ENCODE measurements at regions not wholly inside any gene's neighbourhood (a gene's known extent, or its start where the extent isn't known, plus 50 kb on each side); places are given as distances from the start of the nearest gene placed in this dataset.
"Not testable (repeated sequence)": the region's sequence is repeated elsewhere in the genome, so short reads cannot be mapped to it uniquely, and the experiment has no call there.

DNA sequence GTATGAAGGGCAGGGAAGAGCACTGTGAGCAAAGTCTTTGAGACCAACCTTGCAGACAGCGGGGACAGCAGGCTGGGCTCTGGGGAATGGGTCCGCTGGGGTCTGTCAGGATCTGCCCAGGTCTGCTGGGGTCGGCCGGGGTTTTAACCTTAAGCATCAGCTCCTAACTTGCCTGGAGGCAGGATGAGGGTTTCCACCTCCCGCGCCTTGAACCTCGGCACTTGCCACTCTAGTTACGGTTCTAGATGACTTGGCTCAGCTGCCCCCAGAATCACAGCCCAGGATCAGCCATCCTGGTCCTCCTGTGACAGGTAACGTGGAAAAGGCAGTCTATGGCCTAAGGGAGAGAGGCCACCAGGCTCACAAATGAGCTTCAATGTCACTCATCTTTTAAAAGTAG lies 50.4 kb upstream of the CACUL1 start:
- DNase-seq, result no peak

DNA sequence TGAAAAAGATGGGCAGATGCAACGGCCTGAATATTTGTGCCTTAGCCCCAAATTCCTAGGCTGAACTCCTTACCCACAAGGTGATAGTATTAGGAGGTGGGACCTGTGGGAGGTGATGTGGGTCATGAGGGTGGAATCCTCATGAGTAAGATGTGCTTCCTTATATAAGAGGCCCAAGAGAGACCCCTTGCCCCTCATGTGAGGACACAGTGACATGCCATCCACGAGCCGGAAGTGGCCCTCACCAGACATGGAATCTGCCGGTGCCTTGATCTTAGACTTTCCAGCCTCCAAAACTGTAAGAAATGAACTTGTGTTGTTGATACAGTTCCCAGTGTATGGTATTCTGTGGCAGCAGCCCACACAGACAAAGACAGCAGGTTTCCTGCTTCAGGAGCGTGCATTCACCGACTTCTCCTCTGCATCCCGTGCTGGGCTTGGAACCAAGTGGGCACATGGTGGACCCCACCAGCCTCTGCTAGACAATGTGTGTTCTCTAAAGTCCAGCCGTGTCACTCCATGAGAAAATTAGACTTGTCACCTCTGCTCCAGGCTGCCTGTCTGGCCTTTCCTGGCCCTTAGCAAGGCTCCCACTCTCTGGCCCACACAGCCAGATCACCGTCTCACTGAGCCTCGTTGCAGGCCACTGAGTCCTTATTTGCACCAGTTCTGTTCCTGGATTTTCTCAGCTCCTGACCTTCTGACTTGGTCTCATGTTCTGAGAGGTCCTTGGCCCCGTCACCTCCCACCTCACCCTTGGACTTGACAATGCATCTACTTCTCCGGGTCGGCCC lies 52.9 kb upstream of the CACUL1 start:
- DNase-seq, result peak; percentile 22

- DNase-seq, result no peak
These were observed 54.0 kb upstream of the CACUL1 start for GRCh38 chr10:118808601-118809356.

DNA sequence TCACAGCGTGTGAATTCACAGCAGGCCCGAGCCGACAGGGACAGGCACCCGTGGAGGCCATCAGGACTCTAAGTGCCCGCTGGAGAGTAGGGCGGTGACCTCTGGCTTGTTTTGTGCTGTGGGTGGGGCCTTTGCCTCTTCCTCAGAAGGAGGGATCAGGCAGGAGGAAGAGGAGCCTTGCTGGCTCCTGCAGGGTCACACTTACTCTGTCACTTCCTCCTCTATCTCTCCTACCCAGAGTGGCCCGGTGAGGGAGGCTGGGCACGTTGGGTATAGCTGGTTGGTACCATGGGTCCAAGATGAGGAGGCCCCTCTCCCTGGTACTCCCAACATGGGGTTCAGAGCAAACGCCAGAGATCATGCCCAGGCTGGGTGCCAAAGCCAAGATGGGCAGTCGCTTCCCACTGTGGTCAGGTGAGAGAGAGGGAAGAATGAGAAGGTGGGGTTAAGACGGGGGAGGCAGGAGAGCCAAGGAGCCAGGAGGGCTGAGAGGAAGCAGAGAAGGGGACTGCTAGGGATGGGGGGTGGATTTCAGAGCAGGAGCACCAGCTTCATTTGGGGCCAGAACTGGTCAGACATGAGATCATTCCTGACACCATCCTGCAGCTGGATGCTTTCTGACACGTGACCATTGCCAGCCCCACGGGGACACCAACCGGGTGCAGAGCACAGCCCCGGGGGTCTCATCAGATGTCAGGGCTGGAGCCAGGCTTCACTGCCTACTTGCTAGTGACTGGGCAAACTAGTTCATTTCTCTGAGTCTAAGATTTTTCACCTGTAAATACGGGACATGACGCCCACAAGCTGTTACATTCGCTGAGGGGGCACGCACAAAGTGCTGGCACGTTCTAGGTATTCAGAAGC lies 54.8 kb upstream of the CACUL1 start:
- no peak for DNase-seq

DNA sequence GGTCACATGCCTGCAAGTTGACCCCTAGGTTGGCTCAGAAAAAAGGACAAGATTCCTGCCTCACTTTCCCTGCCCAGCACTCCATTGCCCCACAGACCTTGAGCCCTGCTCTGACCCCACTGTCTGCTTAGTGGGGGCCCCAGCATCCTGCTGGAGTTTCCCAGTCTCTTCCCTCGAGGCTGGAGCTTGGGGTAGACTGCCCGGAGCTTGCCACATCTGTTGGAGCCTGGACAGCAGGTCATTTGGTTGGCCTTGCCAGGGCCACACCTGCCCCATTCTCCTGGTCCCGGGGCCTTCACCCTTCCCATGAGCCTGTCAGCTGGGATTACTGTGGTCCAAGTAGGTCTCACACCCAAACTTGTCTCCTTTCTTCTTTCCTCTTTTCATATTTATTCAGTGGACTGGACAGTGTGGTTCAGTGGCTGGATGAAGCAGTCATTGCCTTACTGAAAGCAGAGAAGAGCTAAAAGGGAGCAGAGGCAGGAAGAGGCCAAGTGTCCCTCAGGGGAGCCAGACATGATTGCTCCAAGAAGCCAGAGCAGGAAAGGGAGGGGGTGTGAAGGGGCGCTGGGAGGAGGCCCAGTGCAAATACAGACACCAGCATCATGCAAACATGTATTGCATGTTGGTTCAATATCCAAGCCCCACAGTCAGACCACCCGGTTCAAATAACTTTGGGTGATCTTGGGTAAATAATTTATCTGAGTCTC lies 56.2 kb upstream of the CACUL1 start:
- DNase-seq, result no peak

DNA sequence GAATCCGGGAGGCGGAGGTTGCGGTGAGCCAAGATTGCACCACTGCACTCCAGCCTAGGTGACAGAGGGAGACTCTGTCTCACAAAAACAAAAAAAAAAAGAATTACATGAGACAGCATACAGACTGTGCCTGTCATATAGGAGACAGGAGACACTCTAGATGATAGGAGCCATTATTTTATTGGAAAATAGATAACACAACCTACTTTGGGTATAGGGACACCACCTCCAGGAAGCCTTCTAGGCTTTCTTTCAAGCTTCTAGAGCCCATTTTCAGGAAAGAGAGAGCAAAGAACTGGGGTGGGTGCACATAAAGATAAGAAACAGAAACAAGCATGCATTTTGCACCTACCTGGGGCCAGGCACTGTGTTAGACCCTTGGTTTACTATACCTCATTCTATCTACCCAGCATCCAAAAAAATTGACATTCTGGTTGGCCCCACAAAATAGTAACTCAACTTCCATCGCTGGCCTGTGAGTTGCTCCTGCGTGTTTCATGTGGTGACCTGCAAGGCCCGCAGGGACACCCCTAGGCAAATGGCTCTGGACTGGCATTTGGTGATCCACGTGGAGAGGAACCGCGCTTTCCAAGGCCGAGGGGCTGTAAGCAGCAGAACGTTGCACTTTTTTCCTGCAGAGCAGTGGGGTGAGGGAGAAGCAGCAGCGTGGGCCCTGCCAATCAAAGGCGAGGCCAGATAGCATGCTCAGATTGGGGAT lies 57.1 kb upstream of the CACUL1 start:
- DNase-seq, result no peak

DNA sequence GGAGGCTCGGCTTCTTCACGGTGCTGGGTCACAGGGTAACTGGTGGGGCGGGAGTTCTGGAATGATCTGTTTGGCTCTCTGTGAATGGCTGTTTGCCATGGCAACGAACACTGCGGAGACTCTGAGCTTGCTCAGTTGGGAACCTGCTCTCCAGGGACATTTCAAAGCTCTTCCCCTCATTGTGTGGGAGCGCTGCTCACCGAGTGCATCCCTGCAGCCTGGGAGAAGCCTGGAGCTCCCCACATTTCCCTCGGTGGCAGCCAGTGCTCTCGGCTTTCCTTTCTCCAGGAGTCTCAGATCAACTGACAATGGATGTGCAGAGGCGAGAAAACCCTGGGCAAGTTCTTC lies 57.6 kb upstream of the CACUL1 start:
- no peak for DNase-seq

- not testable (repeated sequence) for DNase-seq
These were observed 58.2 kb upstream of the CACUL1 start for GRCh38 chr10:118813001-118813400.

- no peak for DNase-seq
These were observed 61.9 kb upstream of the CACUL1 start for GRCh38 chr10:118816471-118817168.

DNA sequence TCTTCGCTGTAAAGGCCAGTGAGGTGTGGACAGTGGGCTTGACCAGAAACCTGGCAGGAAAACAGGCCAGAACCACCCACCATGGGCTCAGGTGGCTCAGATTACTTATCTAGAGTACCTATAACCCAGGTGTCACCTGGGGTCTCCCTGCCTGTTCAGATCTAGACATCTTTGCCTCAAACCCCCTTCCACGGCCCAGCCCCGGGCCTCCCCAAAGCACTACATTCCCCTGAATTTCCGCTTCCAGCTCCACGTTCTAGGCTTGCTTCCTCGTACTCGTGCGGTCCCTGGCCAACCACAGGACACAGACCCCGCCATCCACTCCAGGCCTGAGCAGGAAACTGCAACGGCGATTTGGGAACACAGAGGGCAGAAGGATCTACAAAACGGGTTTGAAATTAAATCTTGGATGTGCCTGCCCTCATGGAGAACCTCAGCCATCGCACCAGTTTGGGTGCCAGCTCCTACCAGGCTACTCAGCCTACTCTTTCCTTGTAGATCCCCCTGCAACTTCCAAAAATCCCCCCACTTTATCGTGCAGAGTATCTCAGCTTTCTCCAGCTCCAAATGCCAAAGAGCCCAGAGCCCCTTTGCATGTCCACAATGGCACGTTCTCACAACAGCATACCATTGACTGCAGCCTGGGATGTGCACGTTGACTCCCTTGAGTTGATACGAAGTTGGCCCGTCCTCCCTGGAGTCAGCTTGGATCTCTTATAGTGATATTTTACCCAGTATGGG lies 62.7 kb upstream of the CACUL1 start:
- DNase-seq, result no peak

DNA sequence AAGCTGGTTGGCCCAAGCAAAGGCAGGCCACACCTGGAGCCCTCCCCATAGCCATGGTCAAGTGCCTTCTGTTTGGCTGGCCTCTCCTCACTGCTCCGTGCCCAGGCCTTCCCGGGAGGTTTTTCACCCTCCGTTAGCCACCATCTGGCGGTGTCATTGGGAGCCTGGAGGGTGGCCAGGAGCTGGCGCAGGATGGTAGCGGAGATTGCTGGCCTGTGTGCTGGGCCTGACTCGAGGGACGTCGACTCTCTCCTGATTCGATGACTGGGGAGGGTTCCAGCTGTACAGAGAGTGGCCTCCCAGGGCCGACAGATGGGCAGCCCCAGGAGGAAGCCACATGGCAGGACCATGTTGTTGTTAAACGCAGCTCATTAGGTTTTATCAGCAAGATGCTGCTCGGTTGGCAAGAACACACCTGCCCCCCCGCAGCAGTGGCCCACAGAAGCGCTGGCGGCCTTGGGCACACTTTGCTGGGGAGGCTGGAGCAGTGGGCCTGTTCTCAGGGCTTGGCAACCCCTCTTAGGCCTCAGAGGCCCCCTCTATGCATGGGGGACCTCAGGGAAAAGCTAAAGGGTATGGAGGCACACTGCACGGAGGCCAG lies 64.0 kb upstream of the CACUL1 start:
- DNase-seq, result no peak

- DNase-seq, result no peak
These were observed 65.8 kb upstream of the CACUL1 start for GRCh38 chr10:118820326-118821116.

GRCh38 chr10:118823256-118823907 lies 68.6 kb upstream of the CACUL1 start:
- DNase-seq, result no peak

GRCh38 chr10:118827053-118827452 lies 72.3 kb upstream of the CACUL1 start:
- no peak for DNase-seq

DNA sequence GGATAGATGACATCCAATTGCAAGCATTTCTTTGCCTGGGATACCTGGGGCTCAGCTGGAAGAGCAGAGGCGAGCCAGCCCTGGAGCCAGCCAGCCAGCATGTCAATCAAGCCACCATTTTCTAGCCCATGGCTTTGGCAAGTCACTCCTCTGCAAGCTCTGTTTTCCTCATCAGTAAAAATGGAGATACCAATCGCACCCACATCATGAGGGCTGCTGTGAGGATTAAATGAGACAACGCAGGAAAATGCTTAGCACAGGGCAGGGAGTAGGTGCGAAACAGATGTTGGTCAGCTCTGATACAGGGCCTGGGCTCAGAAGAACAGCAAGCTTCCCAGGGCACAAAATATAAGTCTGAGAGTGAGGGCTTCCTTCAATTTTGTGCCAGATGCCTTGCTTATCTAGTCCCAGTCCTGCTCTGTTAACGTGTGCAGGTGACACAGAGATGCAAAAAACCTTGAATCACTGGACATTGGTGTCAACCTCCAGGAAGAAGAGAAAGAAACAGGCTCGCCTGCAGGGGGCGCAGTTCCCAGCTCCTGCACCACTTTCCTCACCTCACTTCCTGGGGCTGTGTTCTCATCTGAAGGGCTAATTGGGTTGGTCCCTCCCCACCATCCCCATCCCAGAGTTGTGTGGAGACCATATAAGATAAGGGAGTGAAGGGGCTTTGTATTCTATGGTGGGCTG lies 72.8 kb upstream of the CACUL1 start:
- no peak for DNase-seq

DNA sequence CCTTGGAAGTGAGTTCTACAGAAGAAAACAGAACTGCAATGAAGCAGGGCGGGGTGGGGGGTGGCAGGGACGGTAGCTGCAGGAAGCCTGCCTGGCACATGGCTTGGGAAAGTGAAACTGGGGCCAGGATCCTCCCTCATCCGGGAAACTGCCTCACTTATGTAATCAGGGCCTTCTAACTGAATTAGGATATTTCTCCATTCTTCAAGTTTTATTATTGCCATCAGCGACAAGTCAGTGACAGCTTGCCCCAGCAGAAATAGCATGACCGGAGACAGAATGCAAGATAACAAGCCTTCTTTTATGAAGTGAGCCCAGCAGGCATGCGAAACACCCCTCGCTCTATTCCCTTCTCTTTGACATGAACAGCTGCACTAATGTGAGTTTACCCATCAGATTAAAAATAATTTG lies 77.5 kb upstream of the CACUL1 start:
- no peak for DNase-seq

DNA sequence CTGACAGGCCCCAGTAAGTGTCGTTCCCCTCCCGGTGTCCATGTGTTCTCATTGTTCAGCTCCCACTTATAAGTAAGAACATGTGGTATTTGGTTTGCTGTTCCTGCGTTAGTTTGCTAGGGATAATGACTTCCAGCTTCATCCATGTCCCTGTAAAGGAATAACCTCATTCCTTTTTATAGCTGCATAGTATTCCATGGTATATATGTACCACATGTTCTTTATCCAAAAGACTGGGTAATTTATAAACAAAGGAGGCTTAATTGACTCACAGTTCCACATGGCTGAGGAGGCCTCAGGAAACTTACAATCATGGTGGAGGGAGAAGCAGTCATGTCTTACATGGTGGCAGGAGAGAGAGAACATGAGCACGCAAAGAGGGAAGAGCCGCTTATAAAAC lies 79.6 kb upstream of the CACUL1 start:
- not testable (repeated sequence) for DNase-seq

DNA sequence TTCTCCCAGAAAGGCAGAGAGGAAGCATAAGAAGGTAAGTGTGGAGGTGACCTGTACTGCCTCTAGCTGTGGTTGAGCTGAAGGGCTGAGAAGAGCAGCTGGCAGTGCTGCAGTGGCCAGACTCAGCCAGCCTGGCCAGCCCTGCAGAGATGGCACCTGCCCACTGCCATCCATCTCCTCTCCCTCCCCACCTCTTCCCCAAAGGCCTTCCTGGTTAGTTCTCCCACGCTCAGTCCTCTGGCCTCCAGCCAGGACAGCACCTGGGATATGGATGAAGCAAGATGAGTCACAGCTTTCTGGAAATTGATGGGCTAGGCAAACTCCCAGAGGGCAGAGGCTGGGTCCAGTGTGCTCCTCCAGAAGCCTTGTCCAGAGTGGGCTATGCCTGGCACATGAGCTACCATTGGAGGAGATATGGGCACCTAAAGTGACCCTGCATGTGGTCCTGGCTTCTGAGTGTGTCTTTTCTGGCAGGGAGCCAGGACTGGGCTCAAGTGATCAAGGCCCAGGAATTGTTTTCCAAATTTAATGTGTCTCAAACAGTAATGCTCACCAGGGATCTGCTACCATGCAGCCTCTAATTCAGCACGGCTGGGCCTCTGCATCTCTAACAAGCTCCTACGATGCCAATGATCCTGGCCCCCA lies 81.0 kb upstream of the CACUL1 start:
- DNase-seq, result peak; percentile 69

All from NCI-H226 (cell line).